Spleen (tissue), 11 donors: ENCODE measurements at regions not wholly inside any gene's neighbourhood (a gene's known extent, or its start where the extent isn't known, plus 50 kb on each side); places are given as distances from the start of the nearest gene placed in this dataset.

Experiments
- DNase-seq: peaks from one replicate; pipeline ENCODE4 v3.0.0-alpha.2; 2020
- H3K27ac ChIP-seq, 8 donors: fragments of 200-600 bp; sonication (generic) in 7 of 8; 1 replicate in 4 of 8; 2 replicates in 4 of 8; pipeline versions ENCODE4 v1.5.0 to v1.8.0; 2016 to 2021; ENCODE audit warnings: inconsistent platforms in 4 of 8, mild to moderate bottlenecking in 4 of 8, moderate library complexity in 1 of 8
- H3K27me3 ChIP-seq, 7 donors: fragments of 200-600 bp; sonication (generic) in 6 of 7; replicated peaks in 1 of 7; 1 replicate in 4 of 7; 2 replicates in 3 of 7; pipeline versions ENCODE4 v1.5.0 to v1.8.0; 2016 to 2021; ENCODE audit warnings: inconsistent platforms in 3 of 7, mild to moderate bottlenecking in 1 of 7
- H3K36me3 ChIP-seq, 6 donors: fragments of 200-600 bp; sonication (generic) in 5 of 6; 1 replicate in 4 of 6; 2 replicates in 2 of 6; pipeline versions ENCODE4 v1.5.0 to v1.8.0; 2016 to 2021; ENCODE audit warnings: inconsistent platforms in 2 of 6
- H3K4me1 ChIP-seq, 6 donors: fragments of 200-600 bp; sonication (generic) in 5 of 6; 1 replicate in 3 of 6; 2 replicates in 3 of 6; pipeline versions ENCODE4 v1.5.0 to v1.8.0; 2016 to 2021; ENCODE audit warnings: inconsistent platforms in 3 of 6
- H3K4me3 ChIP-seq, 8 donors: fragments of 200-600 bp; sonication (generic) in 7 of 8; 1 replicate in 4 of 8; 2 replicates in 4 of 8; pipeline versions ENCODE4 v1.5.0 to v1.8.0; 2016 to 2021; ENCODE audit warnings: inconsistent platforms in 4 of 8, mild to moderate bottlenecking in 4 of 8, moderate library complexity in 2 of 8
- H3K9me3 ChIP-seq, 8 donors: fragments of 200-600 bp; sonication (generic) in 7 of 8; 1 replicate in 4 of 8; 2 replicates in 4 of 8; pipeline versions ENCODE4 v1.5.0 to v1.8.0; 2016 to 2021; ENCODE audit warnings: inconsistent platforms in 4 of 8
- POLR2A ChIP-seq, 3 donors: fragments of 450-650 bp; IDR thresholded peaks; one replicate each; pipeline ENCODE4 v1.5.1; 2017; ENCODE audit warnings: antibody characterized with exemption in 3 of 3, mild to moderate bottlenecking in 1 of 3
- POLR2AphosphoS5 ChIP-seq, 3 donors: sonication (generic); formaldehyde crosslinking; IDR thresholded peaks; one replicate each; pipeline ENCODE4 v1.5.1; 2017; ENCODE audit warnings: antibody characterized with exemption in 3 of 3
- WGBS, 5 donors: extraction: QIAGEN DNeasy Blood & Tissue Kit in 3 of 5; methylation state at CpG; one replicate each; pipeline versions ENCODE4 v1.1.5 to v1.1.7; 2013 to 2018; 5-methylcytosine and 5-hydroxymethylcytosine counted together
- intact Hi-C: fragments of 100-400 bp; cut with DNase I; formaldehyde crosslinking; loops from one replicate; pipeline ENCODE4 v1.15.0; 2023; ENCODE audit warnings: low total_unique reads
- TF ChIP-seq, protein P1 (sequence below), 11 experiments: fragments of 200-600 bp in 7 of 11; fragments of 450-650 bp in 4 of 11; sonication (generic) in 4 of 11; IDR thresholded peaks in 8 of 11; conservative IDR thresholded peaks in 3 of 11; 1 replicate in 7 of 11; 2 replicates in 4 of 11; pipeline versions ENCODE4 v1.4.0 to v1.8.0; 2016 to 2021; ENCODE audit warnings: antibody characterized with exemption in 11 of 11, inconsistent platforms in 4 of 11, mild to moderate bottlenecking in 1 of 11
- donor health status: healthy with polysubstance abuse.
- donor health status: DM: no; HTN: no; CAD: no; lungs with moderate emphysema.
- donor health status: DM: no; HTN: no; CAD: no.
- donor health status: Bipolar disorder and iron deficiency.
- donor health status: healthy.
- donor health status: DM: no; HTN: no; CAD: no.
- donor health status: DM: yes; HTN: yes; CAD: no.

DNA sequence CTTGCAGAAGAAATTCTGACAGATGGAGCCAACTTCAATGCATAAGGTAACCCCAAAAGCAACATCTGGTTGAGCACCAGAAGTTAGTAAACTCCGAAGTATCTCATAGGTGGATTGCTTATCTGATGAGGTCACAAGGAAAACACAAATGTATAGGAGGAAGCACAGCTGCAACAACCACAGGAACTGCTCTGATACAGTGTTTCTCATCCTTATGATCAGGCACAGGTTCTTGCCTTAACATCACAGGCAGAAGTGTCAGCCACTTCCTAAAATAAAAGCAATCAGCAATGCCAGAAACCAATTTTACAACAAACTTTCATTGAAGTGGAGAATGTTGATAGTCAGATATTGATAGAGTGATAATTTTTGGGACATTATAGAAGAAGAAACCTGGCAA is 530.3 kb upstream of the FAT3 start:
- H3K4me3 ChIP-seq, result no peak overlapping the region
- no peaks in the 10 kb centered on the region for H3K9me3 ChIP-seq
- no peak overlapping the region for H3K27ac ChIP-seq
- DNase-seq, result no peak
- TF ChIP-seq POLR2A (IDR thresholded peaks at IDR 0.05), result no peak
- TF ChIP-seq POLR2AphosphoS5 (IDR thresholded peaks at IDR 0.05), result no peak
- TF ChIP-seq, protein P1, sequence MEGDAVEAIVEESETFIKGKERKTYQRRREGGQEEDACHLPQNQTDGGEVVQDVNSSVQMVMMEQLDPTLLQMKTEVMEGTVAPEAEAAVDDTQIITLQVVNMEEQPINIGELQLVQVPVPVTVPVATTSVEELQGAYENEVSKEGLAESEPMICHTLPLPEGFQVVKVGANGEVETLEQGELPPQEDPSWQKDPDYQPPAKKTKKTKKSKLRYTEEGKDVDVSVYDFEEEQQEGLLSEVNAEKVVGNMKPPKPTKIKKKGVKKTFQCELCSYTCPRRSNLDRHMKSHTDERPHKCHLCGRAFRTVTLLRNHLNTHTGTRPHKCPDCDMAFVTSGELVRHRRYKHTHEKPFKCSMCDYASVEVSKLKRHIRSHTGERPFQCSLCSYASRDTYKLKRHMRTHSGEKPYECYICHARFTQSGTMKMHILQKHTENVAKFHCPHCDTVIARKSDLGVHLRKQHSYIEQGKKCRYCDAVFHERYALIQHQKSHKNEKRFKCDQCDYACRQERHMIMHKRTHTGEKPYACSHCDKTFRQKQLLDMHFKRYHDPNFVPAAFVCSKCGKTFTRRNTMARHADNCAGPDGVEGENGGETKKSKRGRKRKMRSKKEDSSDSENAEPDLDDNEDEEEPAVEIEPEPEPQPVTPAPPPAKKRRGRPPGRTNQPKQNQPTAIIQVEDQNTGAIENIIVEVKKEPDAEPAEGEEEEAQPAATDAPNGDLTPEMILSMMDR (IDR thresholded peaks at IDR 0.05 in 8 of 11, conservative IDR thresholded peaks at IDR 0.05 in 3 of 11), result no peak
- intact Hi-C loops, result no loop called here
- no peaks in the 10 kb centered on the region for H3K4me1 ChIP-seq
- no peaks in the 10 kb centered on the region for H3K27me3 ChIP-seq
- H3K36me3 ChIP-seq, result no peaks in the 10 kb centered on the region
- 42 to 55% (median 45%) methylated on average over 1 of the region's 1 CpG for WGBS, 5 donors

DNA sequence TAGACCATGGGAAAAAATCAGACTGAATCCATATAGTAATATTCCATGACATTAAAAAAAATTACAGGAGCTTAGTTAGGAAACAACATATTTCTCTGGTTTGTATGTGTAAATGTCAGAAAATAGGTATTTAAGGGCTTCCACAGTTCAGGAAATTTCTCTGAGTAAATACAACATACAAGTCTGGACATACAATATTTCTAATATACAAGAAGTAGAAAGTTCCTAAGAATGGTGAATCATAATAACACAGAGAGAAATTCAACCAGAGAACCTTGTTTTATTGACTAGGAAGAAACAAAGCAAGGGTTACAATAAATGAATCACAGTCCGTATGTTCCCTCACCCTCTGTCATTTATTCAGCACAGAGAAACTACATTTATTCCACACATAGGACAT is 532.7 kb upstream of the FAT3 start:
- H3K4me3 ChIP-seq, result no peak overlapping the region
- TF ChIP-seq, protein P1 (IDR thresholded peaks at IDR 0.05 in 8 of 11, conservative IDR thresholded peaks at IDR 0.05 in 3 of 11), result no peak

DNA sequence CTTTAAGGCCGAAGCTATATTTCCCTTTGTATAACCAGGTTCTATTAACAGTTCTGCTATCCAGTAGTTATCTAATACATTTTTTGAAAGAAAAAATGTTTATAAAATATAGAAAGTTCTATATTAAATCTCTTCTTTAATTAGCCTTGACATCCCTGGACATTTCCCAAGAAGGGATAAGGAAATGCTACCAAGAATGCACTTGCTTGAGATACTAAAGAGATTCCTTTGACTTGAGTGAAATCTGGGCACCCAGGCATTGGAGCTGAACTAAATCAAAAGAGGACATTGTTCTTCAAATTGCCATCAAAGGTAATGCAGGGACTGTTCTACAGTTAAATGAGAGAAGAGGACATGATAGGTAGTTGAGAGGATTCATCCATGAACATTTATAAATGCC is 535.9 kb upstream of the FAT3 start:
- Histone ChIP-seq H3K4me3 (no peak overlapping the region), H3K27me3 (no peaks in the 10 kb centered on the region), H3K9me3 (peaks cover 0 to 3% (median 0%) of the 10 kb centered on the region in 8 donors), H3K4me1 (no peaks in the 10 kb centered on the region), H3K27ac (no peak overlapping the region), H3K36me3 (no peaks in the 10 kb centered on the region)
- 89 to 94% (median 92%) methylated on average over 1 of the region's 1 CpG for WGBS, 5 donors
- no peak for DNase-seq
- no peak for TF ChIP-seq POLR2AphosphoS5 (IDR thresholded peaks at IDR 0.05)
- TF ChIP-seq, protein P1 (IDR thresholded peaks at IDR 0.05 in 8 of 11, conservative IDR thresholded peaks at IDR 0.05 in 3 of 11), result no peak
- no peak for TF ChIP-seq POLR2A (IDR thresholded peaks at IDR 0.05)
- intact Hi-C loops, result no loop called here

More for the DNA sequence above, 532.7 kb upstream of the FAT3 start:
- Histone ChIP-seq H3K36me3 (no peaks in the 10 kb centered on the region), H3K27me3 (no peaks in the 10 kb centered on the region), H3K27ac (no peak overlapping the region), H3K9me3 (no peaks in the 10 kb centered on the region), H3K4me1 (no peaks in the 10 kb centered on the region)
- 88 to 93% (median 91%) methylated on average over 1 of the region's 1 CpG for WGBS, 5 donors
- intact Hi-C loops, result no loop called here
- no peak for DNase-seq

DNA sequence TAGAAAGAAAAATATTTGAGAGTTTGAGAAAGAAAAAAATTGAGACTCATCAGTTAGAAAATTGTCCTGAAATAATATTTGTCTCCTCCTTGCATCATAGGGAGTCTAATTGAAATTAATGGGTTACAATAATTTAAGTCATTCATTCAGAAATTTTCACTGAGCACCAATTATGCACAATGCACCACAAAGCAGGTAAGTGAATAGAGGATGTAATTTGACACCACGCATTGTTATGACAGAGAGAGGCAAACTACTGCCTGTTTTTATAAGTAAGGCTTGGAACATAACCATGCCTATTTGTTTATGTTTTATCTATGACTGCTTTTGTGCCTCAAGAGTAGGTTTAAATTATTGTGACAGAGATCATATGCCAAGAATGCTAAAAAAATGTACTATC is 537.9 kb upstream of the FAT3 start:
- Histone ChIP-seq H3K36me3 (no peaks in the 10 kb centered on the region), H3K27me3 (no peaks in the 10 kb centered on the region), H3K4me3 (no peak overlapping the region), H3K27ac (no peak overlapping the region), H3K4me1 (no peaks in the 10 kb centered on the region), H3K9me3 (peaks cover 0 to 3% (median 0%) of the 10 kb centered on the region in 8 donors)
- DNase-seq, result no peak
- intact Hi-C loops, result no loop called here
- 64 to 90% (median 86%) methylated on average over 1 of the region's 1 CpG for WGBS, 5 donors
- no peak for TF ChIP-seq POLR2A (IDR thresholded peaks at IDR 0.05)
- no peak for TF ChIP-seq POLR2AphosphoS5 (IDR thresholded peaks at IDR 0.05)
- TF ChIP-seq, protein P1 (IDR thresholded peaks at IDR 0.05 in 8 of 11, conservative IDR thresholded peaks at IDR 0.05 in 3 of 11), result no peak
